NT2/D1 (cell line): ENCODE measurements at regions not wholly inside any gene's neighbourhood (a gene's known extent, or its start where the extent isn't known, plus 50 kb on each side); places are given as distances from the start of the nearest gene placed in this dataset.
A peak's percentile ranks its signal among the peaks of the same experiment; 100 is the strongest.
"Not testable (repeated sequence)": the region's sequence is repeated elsewhere in the genome, so short reads cannot be mapped to it uniquely, and the experiment has no call there.

Experiments used
- DNase-seq: peaks from one replicate; pipeline ENCODE4 v3.0.0-alpha.2; 2011; ENCODE audit warnings: low read depth, low spot score
- H3K27me3 ChIP-seq: 2 replicates; pipeline ENCODE4 v1.6.0; 2011; ENCODE audit warnings: mild to moderate bottlenecking; ENCODE audit not compliant: insufficient read length, insufficient read depth
- H3K36me3 ChIP-seq: 2 replicates; pipeline ENCODE4 v1.6.1; 2011; ENCODE audit warnings: mild to moderate bottlenecking, low read length, mixed read lengths; ENCODE audit not compliant: insufficient read depth, insufficient read length
- H3K4me1 ChIP-seq: 2 replicates; pipeline ENCODE4 v1.5.1; 2011; ENCODE audit not compliant: insufficient read depth, insufficient read length
- H3K4me3 ChIP-seq: 2 replicates; pipeline ENCODE4 v1.5.1; 2011; ENCODE audit warnings: low read depth; ENCODE audit not compliant: insufficient read length
- H3K9ac ChIP-seq: 2 replicates; pipeline ENCODE4 v1.6.0; 2011; ENCODE audit warnings: low read depth; ENCODE audit not compliant: insufficient read length
- H3K9me3 ChIP-seq: 2 replicates; pipeline ENCODE4 v1.5.1; 2011; ENCODE audit warnings: mild to moderate bottlenecking, low read length; ENCODE audit not compliant: insufficient read depth
- SUZ12 ChIP-seq: IDR thresholded peaks from 2 replicates; pipeline ENCODE4 v1.6.1; 2011; ENCODE audit not compliant: insufficient read length, insufficient read depth; ENCODE audit errors: extremely low read depth
- YY1 ChIP-seq: IDR thresholded peaks from 2 replicates; pipeline ENCODE4 v1.6.1; 2011; ENCODE audit not compliant: insufficient read length, insufficient read depth
- ZNF274 ChIP-seq: IDR thresholded peaks from 2 replicates; pipeline ENCODE4 v1.6.1; 2011; ENCODE audit warnings: mild to moderate bottlenecking, low read depth, low read length

DNA sequence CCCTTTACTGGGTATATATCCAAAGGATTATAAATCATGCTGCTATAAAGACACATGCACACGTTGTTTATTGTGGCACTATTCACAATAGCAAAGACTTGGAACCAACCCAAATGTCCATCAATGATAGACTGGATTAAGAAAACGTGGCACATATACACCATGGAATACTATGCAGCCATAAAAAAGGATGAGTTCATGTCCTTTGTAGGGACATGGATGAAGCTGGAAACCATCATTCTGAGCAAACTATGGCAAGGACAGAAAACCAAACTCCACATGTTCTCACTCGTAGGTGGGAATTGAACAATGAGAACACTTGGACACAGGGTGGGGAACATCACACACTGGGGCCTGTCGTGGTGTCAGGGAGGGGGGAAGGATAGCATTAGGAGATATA is 59.2 kb downstream of the CXorf49B start:
- not testable (repeated sequence) for DNase-seq, H3K4me3 ChIP-seq, H3K27me3 ChIP-seq, H3K36me3 ChIP-seq, H3K4me1 ChIP-seq, H3K9me3 ChIP-seq, H3K9ac ChIP-seq

DNA sequence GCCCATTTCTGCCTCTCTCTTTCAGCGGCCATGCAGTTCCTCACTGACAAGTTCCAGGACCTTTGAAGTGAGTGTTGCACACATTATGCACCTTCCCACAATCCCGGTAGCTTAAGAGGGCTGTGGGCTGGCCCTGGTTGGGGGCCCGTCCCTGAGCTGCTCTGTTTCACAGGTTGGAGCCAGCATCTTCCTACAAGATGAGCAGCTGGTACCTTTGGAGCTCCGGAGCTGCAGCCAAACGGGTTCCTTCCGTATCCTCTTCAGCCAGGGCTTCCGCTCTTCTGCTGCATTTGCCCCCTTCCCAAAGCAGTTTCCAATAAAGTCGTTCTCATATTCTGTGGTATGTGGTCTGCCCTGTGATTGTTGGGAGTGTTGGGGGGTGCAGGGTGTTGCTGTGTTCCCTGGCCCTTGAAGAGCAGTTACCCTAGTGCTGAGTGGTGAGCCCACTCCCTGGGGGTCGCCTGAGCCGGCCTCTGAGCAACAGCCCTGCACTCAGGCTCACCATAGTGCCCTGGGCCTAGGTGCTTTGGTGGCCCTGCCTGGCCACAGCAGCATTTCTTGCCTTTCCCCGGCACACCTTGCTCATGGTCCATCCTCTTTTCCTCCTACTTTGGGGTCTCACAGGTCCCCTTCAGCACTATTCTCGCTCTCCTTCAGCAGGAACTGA is 60.4 kb downstream of the CXorf49B start:
- Histone ChIP-seq H3K27me3 (no peaks in the 10 kb centered on the region), H3K36me3 (no peaks in the 10 kb centered on the region), H3K9ac (no peak overlapping the region), H3K4me3 (no peak overlapping the region), H3K9me3 (no peaks in the 10 kb centered on the region), H3K4me1 (no peaks in the 10 kb centered on the region)
- DNase-seq, result no peak
- no peak for TF ChIP-seq ZNF274
- TF ChIP-seq SUZ12, result no peak
- no peak for TF ChIP-seq YY1

DNA sequence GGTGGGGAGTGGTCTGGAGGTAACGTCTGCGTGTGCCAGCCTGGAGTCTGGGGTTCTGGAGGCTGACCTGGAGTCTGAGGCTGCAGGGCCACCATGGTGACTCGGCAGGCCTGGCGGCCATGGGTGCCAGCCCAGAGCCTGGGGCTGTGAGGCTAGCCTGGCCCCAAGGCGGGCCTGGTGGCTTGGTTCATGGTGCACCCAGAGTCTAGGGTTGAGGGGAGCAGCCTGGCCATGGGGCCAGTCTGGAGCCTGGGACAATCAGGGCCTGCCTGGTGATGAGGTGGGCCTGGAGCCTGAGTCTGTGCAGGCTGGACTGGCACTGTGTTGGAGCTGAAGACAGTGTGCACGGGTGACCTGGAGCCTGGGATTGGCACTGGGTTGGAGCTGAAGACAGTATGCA is 64.9 kb downstream of the CXorf49B start:
- no peaks in the 10 kb centered on the region for H3K36me3 ChIP-seq
- no peaks in the 10 kb centered on the region for H3K4me1 ChIP-seq
- no peaks in the 10 kb centered on the region for H3K9me3 ChIP-seq
- no peak for DNase-seq
- H3K4me3 ChIP-seq, result no peak overlapping the region
- TF ChIP-seq YY1, result no peak
- no peak for TF ChIP-seq SUZ12
- no peak for TF ChIP-seq ZNF274
- H3K27me3 ChIP-seq, result no peaks in the 10 kb centered on the region
- H3K9ac ChIP-seq, result no peak overlapping the region

DNA sequence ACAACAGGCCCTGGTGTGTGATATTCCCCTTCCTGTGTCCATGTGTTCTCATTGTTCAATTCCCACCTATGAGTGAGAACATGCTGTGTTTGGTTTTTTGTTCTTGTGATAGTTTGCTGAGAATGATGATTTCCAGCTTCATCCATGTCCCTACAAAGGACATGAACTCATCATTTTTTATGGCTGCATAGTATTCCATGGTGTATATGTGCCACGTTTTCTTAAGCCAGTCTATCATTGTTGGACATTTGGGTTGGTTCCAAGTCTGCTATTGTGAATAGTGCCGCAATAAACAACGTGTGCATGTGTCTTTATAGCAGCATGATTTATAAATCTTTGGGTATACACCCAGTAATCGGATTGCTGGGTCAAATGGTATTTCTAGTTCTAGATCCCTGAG is 72.6 kb upstream of the NHSL2 start:
- not testable (repeated sequence) for H3K9ac ChIP-seq, H3K4me3 ChIP-seq, H3K9me3 ChIP-seq, H3K4me1 ChIP-seq, H3K27me3 ChIP-seq, DNase-seq, H3K36me3 ChIP-seq

DNA sequence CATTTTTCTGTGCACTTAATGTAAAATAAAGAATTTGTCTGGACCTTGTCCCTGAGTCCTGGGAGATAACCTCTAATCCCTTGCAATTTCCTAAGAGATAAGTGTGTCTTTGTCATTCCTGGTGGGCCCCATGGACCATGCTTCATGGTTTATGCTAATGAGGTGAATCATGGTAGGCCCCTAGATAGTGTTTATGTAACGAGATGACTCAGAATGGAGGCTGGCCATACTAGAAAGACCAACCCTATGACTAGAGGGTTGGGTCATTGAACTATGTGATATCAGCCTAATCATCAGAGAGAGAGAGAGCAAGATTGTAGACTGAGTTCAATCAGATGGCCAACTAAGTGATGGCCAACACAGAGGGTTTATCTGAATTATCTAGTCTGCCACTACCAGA is 64.2 kb upstream of the NHSL2 start:
- Histone ChIP-seq H3K4me3 (no peak overlapping the region), H3K4me1 (no peaks in the 10 kb centered on the region), H3K36me3 (no peaks in the 10 kb centered on the region), H3K27me3 (no peaks in the 10 kb centered on the region), H3K9me3 (peaks cover 11% of the 10 kb centered on the region), H3K9ac (no peak overlapping the region)
- TF ChIP-seq ZNF274 (no peak), SUZ12 (no peak), YY1 (no peak)
- DNase-seq, result no peak

DNA sequence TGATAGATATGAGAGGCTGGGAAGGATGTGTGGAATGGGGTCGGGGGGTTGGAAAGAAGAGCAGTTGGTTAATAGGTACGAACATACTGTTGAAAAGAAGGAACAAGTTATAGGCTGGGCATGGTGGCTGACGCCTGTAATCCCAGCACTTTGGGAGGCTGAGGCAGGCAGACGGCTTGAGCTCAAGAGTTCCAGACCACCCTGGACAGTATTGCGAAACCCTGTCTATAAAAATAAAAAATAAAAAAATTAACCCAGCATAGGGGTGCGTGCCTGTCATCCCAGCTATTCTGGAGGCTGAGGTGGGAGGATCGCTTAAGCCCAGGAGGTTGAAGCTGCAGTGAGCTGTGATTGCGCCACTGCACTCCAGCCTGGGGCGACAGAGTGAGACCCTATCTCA is 58.5 kb upstream of the NHSL2 start:
- Histone ChIP-seq H3K9ac (no peak overlapping the region), H3K4me3 (no peak overlapping the region), H3K27me3 (no peaks in the 10 kb centered on the region), H3K9me3 (no peaks in the 10 kb centered on the region), H3K36me3 (no peaks in the 10 kb centered on the region), H3K4me1 (no peaks in the 10 kb centered on the region)
- TF ChIP-seq ZNF274 (no peak), YY1 (no peak), SUZ12 (no peak)
- DNase-seq, result no peak

DNA sequence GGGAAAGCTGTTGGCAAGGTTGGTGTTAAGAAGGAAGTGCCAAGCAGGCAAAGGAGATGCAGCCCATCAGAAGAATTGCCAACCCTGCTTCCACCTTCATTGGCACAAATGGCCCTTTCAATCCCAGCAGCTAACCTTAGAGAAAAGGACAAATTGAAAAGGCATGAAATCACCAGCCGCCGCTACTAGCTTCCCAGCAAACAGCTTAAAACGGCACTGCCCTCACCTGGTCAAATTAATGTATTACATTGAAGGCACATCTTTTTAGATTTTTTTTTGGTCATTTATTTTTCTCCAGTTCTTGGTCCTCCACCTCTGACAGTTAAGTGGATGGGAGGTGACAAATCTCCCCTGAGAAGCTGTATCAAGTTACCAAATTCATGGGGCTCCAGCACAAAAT is 51.0 kb upstream of the NHSL2 start:
- Histone ChIP-seq H3K4me1 (no peaks in the 10 kb centered on the region), H3K9me3 (no peaks in the 10 kb centered on the region), H3K4me3 (no peak overlapping the region), H3K9ac (no peak overlapping the region), H3K27me3 (peaks cover 3% of the 10 kb centered on the region), H3K36me3 (no peaks in the 10 kb centered on the region)
- TF ChIP-seq SUZ12 (no peak), YY1 (no peak), ZNF274 (no peak)
- peak; percentile 15 for DNase-seq
